ENCODE measurements at regions not wholly inside any gene's neighbourhood (a gene's known extent, or its start where the extent isn't known, plus 50 kb on each side); places are given as distances from the start of the nearest gene placed in this dataset.

- TF ChIP-seq YY1 (IDR thresholded peaks at IDR 0.05; ENCODE audit: low read depth): no peak
- no peak for TF ChIP-seq CEBPB (IDR thresholded peaks at IDR 0.05)
- TF ChIP-seq, protein P1, sequence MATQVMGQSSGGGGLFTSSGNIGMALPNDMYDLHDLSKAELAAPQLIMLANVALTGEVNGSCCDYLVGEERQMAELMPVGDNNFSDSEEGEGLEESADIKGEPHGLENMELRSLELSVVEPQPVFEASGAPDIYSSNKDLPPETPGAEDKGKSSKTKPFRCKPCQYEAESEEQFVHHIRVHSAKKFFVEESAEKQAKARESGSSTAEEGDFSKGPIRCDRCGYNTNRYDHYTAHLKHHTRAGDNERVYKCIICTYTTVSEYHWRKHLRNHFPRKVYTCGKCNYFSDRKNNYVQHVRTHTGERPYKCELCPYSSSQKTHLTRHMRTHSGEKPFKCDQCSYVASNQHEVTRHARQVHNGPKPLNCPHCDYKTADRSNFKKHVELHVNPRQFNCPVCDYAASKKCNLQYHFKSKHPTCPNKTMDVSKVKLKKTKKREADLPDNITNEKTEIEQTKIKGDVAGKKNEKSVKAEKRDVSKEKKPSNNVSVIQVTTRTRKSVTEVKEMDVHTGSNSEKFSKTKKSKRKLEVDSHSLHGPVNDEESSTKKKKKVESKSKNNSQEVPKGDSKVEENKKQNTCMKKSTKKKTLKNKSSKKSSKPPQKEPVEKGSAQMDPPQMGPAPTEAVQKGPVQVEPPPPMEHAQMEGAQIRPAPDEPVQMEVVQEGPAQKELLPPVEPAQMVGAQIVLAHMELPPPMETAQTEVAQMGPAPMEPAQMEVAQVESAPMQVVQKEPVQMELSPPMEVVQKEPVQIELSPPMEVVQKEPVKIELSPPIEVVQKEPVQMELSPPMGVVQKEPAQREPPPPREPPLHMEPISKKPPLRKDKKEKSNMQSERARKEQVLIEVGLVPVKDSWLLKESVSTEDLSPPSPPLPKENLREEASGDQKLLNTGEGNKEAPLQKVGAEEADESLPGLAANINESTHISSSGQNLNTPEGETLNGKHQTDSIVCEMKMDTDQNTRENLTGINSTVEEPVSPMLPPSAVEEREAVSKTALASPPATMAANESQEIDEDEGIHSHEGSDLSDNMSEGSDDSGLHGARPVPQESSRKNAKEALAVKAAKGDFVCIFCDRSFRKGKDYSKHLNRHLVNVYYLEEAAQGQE (IDR thresholded peaks at IDR 0.05; ENCODE audit: low read depth): no peak
- no peak for TF ChIP-seq TAF1 (IDR thresholded peaks at IDR 0.05; ENCODE audit: low read depth)
- TF ChIP-seq RAD21 (IDR thresholded peaks at IDR 0.05; ENCODE audit: low read depth): no peak
- TF ChIP-seq MAX (IDR thresholded peaks at IDR 0.05): no peak
- TF ChIP-seq EGR1 (IDR thresholded peaks at IDR 0.05): no peak
- TF ChIP-seq CREB1 (IDR thresholded peaks at IDR 0.05; ENCODE audit: low read depth): no peak
- TF ChIP-seq TEAD4 (IDR thresholded peaks at IDR 0.05): no peak
- no peak for TF ChIP-seq ZBTB7A (IDR thresholded peaks at IDR 0.05; ENCODE audit: low read depth)
- TF ChIP-seq NFIC (IDR thresholded peaks at IDR 0.05): no peak
- no peak for TF ChIP-seq EP300 (IDR thresholded peaks at IDR 0.05; ENCODE audit: borderline replicate concordance)
- no peak for TF ChIP-seq FOXM1 (IDR thresholded peaks at IDR 0.05; ENCODE audit: borderline replicate concordance, low read depth)
- TF ChIP-seq TCF12 (IDR thresholded peaks at IDR 0.05; ENCODE audit: low read depth): no peak
- no peak for TF ChIP-seq USF1 (IDR thresholded peaks at IDR 0.05)
Measured at GRCh38 chr9:13364271-13365000, 84.9 kb upstream of the MPDZ start.

- TF ChIP-seq EGR1 (IDR thresholded peaks at IDR 0.05): no peak
- TF ChIP-seq NFIC (IDR thresholded peaks at IDR 0.05): no peak
- TF ChIP-seq MAX (IDR thresholded peaks at IDR 0.05): no peak
- TF ChIP-seq EP300 (IDR thresholded peaks at IDR 0.05; ENCODE audit: borderline replicate concordance): no peak
- TF ChIP-seq TCF12 (IDR thresholded peaks at IDR 0.05; ENCODE audit: low read depth): no peak
- TF ChIP-seq RAD21 (IDR thresholded peaks at IDR 0.05; ENCODE audit: low read depth): no peak
- TF ChIP-seq, protein P1 (IDR thresholded peaks at IDR 0.05; ENCODE audit: low read depth): no peak
- no peak for TF ChIP-seq USF1 (IDR thresholded peaks at IDR 0.05)
- TF ChIP-seq YY1 (IDR thresholded peaks at IDR 0.05; ENCODE audit: low read depth): no peak
- TF ChIP-seq TAF1 (IDR thresholded peaks at IDR 0.05; ENCODE audit: low read depth): no peak
- no peak for TF ChIP-seq FOXM1 (IDR thresholded peaks at IDR 0.05; ENCODE audit: borderline replicate concordance, low read depth)
Measured at GRCh38 chr9:13361076-13361475, 81.6 kb upstream of the MPDZ start.

- no peak for TF ChIP-seq EP300 (IDR thresholded peaks at IDR 0.05; ENCODE audit: borderline replicate concordance)
- TF ChIP-seq EGR1 (IDR thresholded peaks at IDR 0.05): no peak
- TF ChIP-seq RAD21 (IDR thresholded peaks at IDR 0.05; ENCODE audit: low read depth): no peak
- TF ChIP-seq ZBTB7A (IDR thresholded peaks at IDR 0.05; ENCODE audit: low read depth): no peak
- no peak for TF ChIP-seq TAF1 (IDR thresholded peaks at IDR 0.05; ENCODE audit: low read depth)
- no peak for TF ChIP-seq FOXM1 (IDR thresholded peaks at IDR 0.05; ENCODE audit: borderline replicate concordance, low read depth)
- TF ChIP-seq CREB1 (IDR thresholded peaks at IDR 0.05; ENCODE audit: low read depth): no peak
- no peak for TF ChIP-seq NFIC (IDR thresholded peaks at IDR 0.05)
- no peak for TF ChIP-seq TCF12 (IDR thresholded peaks at IDR 0.05; ENCODE audit: low read depth)
- no peak for TF ChIP-seq YY1 (IDR thresholded peaks at IDR 0.05; ENCODE audit: low read depth)
- TF ChIP-seq MAX (IDR thresholded peaks at IDR 0.05): no peak
- no peak for TF ChIP-seq USF1 (IDR thresholded peaks at IDR 0.05)
- no peak for TF ChIP-seq CEBPB (IDR thresholded peaks at IDR 0.05)
- TF ChIP-seq, protein P1 (IDR thresholded peaks at IDR 0.05; ENCODE audit: low read depth): no peak
- TF ChIP-seq TEAD4 (IDR thresholded peaks at IDR 0.05): no peak
Measured at GRCh38 chr9:13360188-13360587, 80.7 kb upstream of the MPDZ start.
